NB4 (cell line): ENCODE measurements at regions not wholly inside any gene's neighbourhood (a gene's known extent, or its start where the extent isn't known, plus 50 kb on each side); places are given as distances from the start of the nearest gene placed in this dataset.

Source experiments
- CTCF ChIP-seq: IDR thresholded peaks from one replicate; pipeline ENCODE4 v1.5.1; 2012; ENCODE audit warnings: low read depth, low read length
- MAX ChIP-seq: IDR thresholded peaks from 2 replicates; pipeline ENCODE4 v1.6.1; 2011; ENCODE audit warnings: low read depth, low read length
- POLR2A ChIP-seq: IDR thresholded peaks from 2 replicates; pipeline ENCODE4 v1.6.1; 2011; ENCODE audit warnings: mild to moderate bottlenecking; ENCODE audit not compliant: insufficient read length; ENCODE audit errors: extremely low read depth

GRCh38 chr5:4548341-4548740, 591.8 kb upstream of the ADAMTS16 start:
- TF ChIP-seq POLR2A (no peak), CTCF (no peak), MAX (no peak)
